HG03045 (cell line): ENCODE measurements at regions not wholly inside any gene's neighbourhood (a gene's known extent, or its start where the extent isn't known, plus 50 kb on each side); places are given as distances from the start of the nearest gene placed in this dataset.

Source experiments
- ATAC-seq: cut with Tn5 transposase; IDR thresholded peaks from one replicate; pipeline ENCODE4 v1.9.1; 2021; ENCODE audit warnings: mild to moderate bottlenecking, moderate library complexity; ENCODE audit not compliant: unreplicated experiment

- no peak for ATAC-seq
These were observed 326.9 kb upstream of the DIO3 start for GRCh38 chr14:101234244-101234937.

DNA sequence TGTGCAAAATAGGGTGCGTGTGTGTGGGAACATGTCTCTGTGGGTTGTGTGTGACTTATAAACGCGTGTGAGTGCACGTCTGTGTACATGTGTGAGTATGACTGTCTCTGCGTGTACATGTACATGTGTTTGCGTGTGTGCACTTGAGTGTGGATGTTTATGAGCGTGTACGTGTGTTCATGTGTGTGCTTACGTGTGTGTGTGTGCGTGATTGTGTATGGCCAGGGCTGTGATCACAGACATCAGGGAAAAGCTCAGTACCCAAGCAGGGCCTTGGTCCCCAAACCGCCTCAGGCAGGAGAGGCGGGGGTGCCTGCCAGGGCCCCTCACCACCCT, 326.3 kb upstream of the DIO3 start:
- no peak for ATAC-seq

DNA sequence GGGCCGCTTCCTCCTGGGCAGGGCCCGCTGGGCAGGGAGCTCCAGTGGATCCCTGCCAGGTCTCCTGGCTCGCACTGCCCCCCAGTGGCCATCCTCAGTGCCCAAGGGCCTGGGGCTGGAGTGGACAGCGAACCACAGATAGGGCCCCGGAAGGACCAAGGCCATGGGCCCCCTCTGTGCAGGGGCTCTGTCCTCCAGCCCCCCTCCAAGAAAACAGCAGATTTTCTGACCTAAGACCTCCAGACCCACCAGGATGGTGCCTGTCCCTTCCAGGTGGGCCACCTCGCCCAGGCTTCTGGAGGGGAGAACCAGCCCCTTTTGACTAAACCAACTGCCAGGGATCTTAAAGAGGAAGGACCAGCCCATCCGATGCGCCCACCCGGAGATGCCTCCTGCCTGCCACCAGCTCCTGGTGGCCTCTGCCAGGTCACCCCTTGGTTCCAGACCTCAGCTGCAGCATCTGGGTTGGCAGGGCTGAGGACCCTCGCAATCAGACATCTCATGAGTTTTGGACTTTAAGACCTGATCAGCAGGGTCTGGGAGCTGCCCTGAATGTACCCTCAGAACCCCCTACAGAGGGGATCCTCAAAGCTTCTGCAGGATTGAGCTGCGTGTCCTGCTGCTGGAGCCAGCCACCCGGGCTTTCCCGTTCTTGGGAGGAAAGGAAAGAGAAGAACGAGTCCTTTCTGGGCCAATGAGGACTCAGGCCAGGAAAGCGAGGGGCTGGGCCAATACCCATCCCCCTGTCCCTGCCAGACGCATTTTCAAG, 325.8 kb upstream of the DIO3 start:
- ATAC-seq: no peak

DNA sequence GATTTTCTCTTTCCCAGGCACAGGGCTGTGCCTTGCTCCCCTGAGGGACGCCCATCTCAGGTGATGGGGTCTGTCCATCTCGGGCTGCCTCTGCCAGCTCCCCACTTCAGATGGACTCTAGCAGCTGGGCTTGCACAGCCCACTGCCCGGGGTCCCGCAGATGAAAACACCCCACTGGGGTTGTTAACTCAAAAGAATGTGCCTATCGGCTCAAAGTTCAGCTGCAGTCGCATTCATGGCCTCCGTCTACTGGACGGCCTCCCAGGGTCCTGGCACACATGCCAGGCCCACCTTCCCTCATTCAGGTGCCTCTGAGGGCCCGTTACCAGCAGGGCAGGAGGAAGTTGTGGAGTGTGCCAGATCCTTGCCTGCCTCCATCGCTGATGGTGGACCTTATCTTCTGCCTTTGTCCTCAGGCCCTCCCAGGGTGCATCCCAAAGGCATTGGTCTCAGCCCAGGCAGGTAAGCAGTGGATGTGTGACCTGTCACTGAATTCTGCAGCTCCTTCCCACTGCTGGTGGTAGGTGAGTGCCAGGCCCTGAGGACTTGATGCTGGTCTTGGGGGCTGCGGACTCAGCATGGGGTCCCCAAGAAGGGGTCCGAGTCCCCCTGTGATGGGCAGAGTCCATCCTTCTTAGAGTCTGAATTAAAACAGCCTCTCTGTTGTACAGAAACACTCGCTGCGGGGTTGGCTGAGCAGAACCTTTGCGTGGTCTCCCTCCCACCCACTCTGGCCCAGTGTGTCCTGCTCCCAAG, 324.6 kb upstream of the DIO3 start:
- ATAC-seq: no peak

DNA sequence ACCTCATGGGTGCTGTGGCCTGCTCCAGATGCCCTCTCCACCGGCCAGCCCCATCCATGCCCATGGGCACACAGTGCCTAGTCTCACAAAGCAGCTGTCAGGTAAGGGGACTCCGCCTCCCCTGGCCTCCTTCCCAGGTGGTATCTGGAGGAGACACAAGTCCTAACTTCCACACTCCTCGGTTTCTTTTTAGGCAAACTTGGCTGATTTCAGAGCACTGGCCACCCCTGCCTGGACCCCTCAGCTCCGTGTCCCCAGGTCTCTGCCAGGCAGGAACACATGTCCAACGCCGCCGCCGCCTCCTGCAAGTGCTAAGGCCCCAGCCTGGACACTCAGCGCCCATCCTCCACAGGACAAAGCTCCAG, 324.1 kb upstream of the DIO3 start:
- no peak for ATAC-seq

GRCh38 chr14:101239065-101239464, 322.2 kb upstream of the DIO3 start:
- no peak for ATAC-seq

DNA sequence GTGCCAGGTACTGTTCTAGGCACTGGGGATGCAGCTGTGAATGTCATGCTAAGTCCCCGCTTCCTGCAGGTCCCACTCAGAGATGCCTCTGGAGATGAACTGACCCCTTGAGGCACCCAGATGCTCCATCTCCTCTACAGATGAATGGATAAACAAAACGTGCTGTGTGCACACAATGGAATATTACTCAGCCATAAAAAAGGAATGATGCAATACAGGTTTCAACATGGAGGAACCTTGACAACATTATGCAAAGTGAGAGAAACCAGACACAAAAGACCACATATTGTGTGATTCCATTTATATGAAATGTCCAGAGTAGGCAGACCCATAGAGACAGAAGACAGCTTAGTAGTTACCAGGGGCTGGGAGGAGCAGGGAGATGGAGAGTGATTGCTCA, 320.1 kb upstream of the DIO3 start:
- no peak for ATAC-seq

DNA sequence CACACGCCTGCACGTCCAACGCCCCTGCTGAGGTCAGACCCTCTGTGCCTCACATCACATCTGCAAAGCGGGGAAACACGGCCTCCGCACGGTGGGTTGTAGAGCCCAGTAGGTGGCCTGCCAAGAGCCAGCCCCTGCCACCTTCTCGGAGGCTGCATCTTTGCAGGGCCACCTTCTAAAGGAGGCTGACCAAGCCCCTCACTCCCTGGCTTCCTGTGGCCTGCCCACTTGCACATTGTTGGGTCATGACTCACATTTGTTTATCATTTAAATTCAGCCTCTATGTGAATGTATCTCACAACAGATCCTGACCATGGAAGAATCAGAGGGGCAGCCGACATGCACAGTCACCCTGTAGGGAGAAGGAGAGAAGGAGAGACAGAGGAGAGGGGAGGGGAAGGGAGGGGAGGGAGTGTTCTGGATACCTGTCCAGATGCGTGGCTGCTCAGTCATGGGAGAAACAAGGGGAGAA, 319.5 kb upstream of the DIO3 start:
- ATAC-seq: no peak

DNA sequence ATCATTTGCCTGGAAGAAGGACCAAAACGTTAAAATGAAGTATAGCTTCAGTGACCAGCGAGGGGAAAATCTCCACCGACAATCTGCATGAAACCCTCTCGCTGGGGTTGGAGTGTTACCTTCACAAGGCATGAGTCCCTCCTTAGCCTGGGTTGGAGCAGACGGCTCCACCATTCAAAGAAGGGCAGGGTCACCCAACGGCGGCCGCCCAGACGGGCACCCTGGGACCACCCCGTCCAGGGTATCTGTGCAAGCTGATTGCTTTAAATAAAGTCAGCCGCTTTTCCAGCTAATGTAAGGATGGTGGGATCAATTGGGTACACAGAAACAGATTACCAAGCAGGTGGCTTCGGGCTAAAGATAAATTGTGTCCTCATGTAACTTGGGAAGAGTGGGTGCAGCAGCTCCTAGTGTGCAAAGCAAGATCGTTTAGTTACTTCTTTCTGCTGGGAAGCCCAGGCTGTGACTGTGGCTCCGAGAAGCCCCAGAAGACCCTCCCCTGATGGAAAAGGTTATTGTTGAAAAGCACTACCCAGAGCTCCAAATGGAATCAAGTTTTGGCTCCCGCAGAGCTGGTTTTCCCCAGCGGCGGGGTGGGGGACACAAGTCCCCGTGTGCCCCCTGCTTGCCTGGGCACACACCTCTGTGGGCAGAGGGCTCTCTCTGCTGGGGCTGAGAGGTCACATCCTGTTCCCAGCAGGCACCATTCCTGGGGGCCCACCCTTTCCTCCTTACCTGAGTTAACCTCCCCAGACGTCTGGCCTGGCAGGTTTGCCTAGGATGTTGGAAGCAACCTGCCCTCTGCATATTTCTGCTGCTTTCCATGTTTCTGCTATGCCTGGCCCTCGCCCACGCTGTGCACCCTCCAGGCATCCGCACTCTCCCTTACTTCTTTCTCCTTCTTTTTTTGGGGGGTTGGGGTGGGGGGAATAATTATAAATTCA, 318.6 kb upstream of the DIO3 start:
- ATAC-seq: no peak

GRCh38 chr14:101243587-101244338, 317.5 kb upstream of the DIO3 start:
- no peak for ATAC-seq

- no peak for ATAC-seq
These were observed 314.1 kb upstream of the DIO3 start for GRCh38 chr14:101246894-101247841.

- ATAC-seq: no peak
These were observed 313.2 kb upstream of the DIO3 start for GRCh38 chr14:101247842-101248725.

DNA sequence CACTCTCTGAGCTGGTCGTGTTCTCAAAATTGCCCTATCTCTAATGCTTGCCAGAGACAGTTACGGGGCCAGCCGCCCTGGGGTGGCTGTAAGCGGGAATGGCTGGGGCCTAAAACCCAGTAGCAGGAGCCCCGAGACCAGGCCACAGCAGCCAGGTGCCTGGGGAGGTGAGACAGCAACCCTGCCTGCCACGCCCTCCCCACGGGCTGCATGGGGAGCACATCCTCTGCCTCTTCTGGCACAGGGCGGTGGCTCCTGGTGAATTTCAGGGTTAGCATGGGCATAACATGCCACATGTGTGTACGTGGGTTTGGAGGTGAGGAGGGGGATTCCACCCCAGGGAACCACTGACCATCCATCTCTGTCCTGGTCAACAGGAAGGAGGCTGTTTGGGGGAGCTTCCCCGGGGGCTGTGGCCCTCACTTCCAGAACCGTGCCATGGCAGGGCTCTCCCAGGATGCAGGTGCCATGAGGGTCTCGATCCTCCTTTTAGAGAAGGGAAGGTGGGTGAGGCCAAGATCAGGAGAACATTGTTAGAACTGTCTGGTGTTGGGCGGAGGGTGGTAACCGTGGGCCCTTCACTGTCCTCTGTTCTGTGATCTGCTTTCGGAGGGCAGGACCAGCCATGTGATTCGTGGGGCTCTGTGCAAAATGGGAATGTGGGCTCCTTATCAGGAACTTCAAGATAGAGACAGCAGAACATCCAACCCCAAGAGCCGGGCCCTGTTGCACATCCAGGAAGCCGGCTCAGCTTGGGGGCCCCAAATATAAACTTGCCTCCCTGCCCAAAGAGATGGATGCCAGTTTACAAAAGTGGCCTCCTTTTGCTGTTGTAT, 312.2 kb upstream of the DIO3 start:
- no peak for ATAC-seq

- ATAC-seq: no peak
These were observed 311.6 kb upstream of the DIO3 start for GRCh38 chr14:101249676-101250036.

DNA sequence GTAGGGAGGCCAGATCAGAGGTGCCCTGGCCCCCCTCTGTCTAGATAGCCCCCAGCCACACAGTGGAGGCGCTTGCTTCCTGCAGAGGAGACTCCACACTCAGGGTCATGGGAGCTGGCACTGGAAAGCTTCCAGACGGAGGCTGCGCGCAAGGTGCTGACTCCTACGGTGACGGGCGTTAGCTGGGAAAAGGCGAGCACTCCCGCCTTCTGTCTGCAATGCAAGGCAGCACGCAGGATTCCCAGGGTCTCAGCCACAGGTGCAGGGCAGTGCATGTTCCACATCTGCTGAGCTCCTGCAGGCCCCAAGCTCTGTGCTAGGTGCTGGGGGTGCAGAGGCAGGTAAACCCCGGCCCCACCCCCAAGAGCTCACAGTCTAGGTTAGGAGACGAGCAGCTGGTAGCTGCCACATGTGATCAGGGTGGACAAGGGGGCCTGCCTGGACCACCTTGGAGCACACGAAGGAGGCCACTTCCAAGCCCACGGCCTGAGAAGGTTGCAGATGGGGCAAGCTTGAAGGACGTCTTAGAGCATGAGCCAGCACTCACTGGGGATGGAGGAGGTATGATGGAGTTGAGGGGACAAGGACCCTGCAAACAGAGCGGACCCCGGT, 310.9 kb upstream of the DIO3 start:
- ATAC-seq: no peak

GRCh38 chr14:101250948-101251811, 310.1 kb upstream of the DIO3 start:
- ATAC-seq: no peak
